ENCODE measurements at regions not wholly inside any gene's neighbourhood (a gene's known extent, or its start where the extent isn't known, plus 50 kb on each side); places are given as distances from the start of the nearest gene placed in this dataset.

GRCh38 chr5:145629047-145629446, 206.1 kb downstream of the PRELID2 start:
- no peaks in the 10 kb centered on the region for H3K27me3 ChIP-seq (ENCODE audit: control insufficient read depth in 2 of 2, insufficient read depth in 2 of 2, low read length in 2 of 2)
- H3K9me1 ChIP-seq (ENCODE audit: control insufficient read depth, insufficient read depth, low read length) = no peaks in the 10 kb centered on the region
- no peaks in the 10 kb centered on the region for H3K4me1 ChIP-seq (replicated peaks in 1 of 2; ENCODE audit: control insufficient read depth in 2 of 2, insufficient read depth in 2 of 2, low read length in 2 of 2)
- H4K20me1 ChIP-seq (replicated peaks; ENCODE audit: control insufficient read depth, insufficient read depth, low read length) = no peaks in the 10 kb centered on the region
- H2AFZ ChIP-seq (ENCODE audit: low read depth, low read length) = no peak overlapping the region
- ChIA-PET POLR2A (no interaction called here), CTCF (ENCODE audit: low intra/inter-chr PET ratio) (no interaction called here)
- no peaks in the 10 kb centered on the region for H3K36me3 ChIP-seq (ENCODE audit: control insufficient read depth, insufficient read depth, low read length)
- H3K4me2 ChIP-seq (ENCODE audit: insufficient read depth, low read length) = no peak overlapping the region
- WGBS (ENCODE audit: insufficient coverage, low coverage, missing lambda C conversion rate) = 2% methylated on average over 3 of the region's 3 CpGs
- BruUV-seq (replicated peaks) = no TSS peak
- FAIRE-seq = no peak
- ATAC-seq = no peak
- no peaks in the 10 kb centered on the region for H3K79me2 ChIP-seq (ENCODE audit: control insufficient read depth, insufficient read depth, low read length)
- intact Hi-C loops (cut with micrococcal nuclease) = loop anchor here (10.0 kb wide), 1 partner anchor 494 kb away; no protein-coding TSS in a partner anchor
- no peak overlapping the region for H3K9ac ChIP-seq (ENCODE audit: insufficient read depth in 1 of 2, low read depth in 2 of 2, low read length in 2 of 2)
- no peak overlapping the region for H3K27ac ChIP-seq (ENCODE audit: extremely low read depth, low read depth, low read length)
- no peaks in the 10 kb centered on the region for H3K9me3 ChIP-seq (replicated peaks; ENCODE audit: control insufficient read depth, insufficient read depth, low read depth, low read length)
- H3K4me3 ChIP-seq = no peak overlapping the region
- no peak for TF ChIP-seq ZBTB17 (CRISPR knock-in tag; IDR thresholded peaks at IDR 0.05)
- no peak for TF ChIP-seq CREB1 (IDR thresholded peaks at IDR 0.05)
- TF ChIP-seq CREB1 (CRISPR knock-in tag; IDR thresholded peaks at IDR 0.05) = no peak
- TF ChIP-seq LARP7 (IDR thresholded peaks at IDR 0.05) = no peak
- no peak for TF ChIP-seq NCOA6 (IDR thresholded peaks at IDR 0.05)
- TF ChIP-seq ATF7 (IDR thresholded peaks at IDR 0.05) = no peak
- TF ChIP-seq TEAD2 (tag; IDR thresholded peaks at IDR 0.05) = no peak
- no peak for TF ChIP-seq KLF13 (tag; IDR thresholded peaks at IDR 0.05; ENCODE audit: borderline replicate concordance, low read depth)
- no peak for TF ChIP-seq GTF2E2 (tag; IDR thresholded peaks at IDR 0.05)
- no peak for TF ChIP-seq HNRNPLL (IDR thresholded peaks at IDR 0.05; ENCODE audit: low read depth, low read length, poor library complexity, severe bottlenecking)
- TF ChIP-seq PTTG1 (tag; IDR thresholded peaks at IDR 0.05; ENCODE audit: low read depth) = no peak
- TF ChIP-seq ZSCAN32 (CRISPR knock-in tag; IDR thresholded peaks at IDR 0.05) = no peak
- TF ChIP-seq HDAC6 (IDR thresholded peaks at IDR 0.05; ENCODE audit: low read depth, low read length) = no peak
- TF ChIP-seq GABPA (tag; conservative IDR thresholded peaks at IDR 0.05; ENCODE audit: low read depth) = no peak
- TF ChIP-seq, protein P1, sequence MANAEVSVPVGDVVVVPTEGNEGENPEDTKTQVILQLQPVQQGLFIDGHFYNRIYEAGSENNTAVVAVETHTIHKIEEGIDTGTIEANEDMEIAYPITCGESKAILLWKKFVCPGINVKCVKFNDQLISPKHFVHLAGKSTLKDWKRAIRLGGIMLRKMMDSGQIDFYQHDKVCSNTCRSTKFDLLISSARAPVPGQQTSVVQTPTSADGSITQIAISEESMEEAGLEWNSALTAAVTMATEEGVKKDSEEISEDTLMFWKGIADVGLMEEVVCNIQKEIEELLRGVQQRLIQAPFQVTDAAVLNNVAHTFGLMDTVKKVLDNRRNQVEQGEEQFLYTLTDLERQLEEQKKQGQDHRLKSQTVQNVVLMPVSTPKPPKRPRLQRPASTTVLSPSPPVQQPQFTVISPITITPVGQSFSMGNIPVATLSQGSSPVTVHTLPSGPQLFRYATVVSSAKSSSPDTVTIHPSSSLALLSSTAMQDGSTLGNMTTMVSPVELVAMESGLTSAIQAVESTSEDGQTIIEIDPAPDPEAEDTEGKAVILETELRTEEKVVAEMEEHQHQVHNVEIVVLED (CRISPR knock-in tag; IDR thresholded peaks at IDR 0.05) = no peak
- TF ChIP-seq CAMTA2 (CRISPR knock-in tag; conservative IDR thresholded peaks at IDR 0.05) = no peak
- no peak for TF ChIP-seq FOXJ3 (CRISPR knock-in tag; IDR thresholded peaks at IDR 0.05)
- no peak for TF ChIP-seq ZNF584 (CRISPR knock-in tag; IDR thresholded peaks at IDR 0.05; ENCODE audit: low read depth)
- TF ChIP-seq, protein P2, sequence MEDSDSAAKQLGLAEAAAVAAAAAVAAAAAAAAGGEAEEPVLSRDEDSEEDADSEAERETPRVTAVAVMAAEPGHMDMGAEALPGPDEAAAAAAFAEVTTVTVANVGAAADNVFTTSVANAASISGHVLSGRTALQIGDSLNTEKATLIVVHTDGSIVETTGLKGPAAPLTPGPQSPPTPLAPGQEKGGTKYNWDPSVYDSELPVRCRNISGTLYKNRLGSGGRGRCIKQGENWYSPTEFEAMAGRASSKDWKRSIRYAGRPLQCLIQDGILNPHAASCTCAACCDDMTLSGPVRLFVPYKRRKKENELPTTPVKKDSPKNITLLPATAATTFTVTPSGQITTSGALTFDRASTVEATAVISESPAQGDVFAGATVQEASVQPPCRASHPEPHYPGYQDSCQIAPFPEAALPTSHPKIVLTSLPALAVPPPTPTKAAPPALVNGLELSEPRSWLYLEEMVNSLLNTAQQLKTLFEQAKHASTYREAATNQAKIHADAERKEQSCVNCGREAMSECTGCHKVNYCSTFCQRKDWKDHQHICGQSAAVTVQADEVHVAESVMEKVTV (CRISPR knock-in tag; IDR thresholded peaks at IDR 0.05) = no peak
- TF ChIP-seq MCM3 (IDR thresholded peaks at IDR 0.05) = no peak
- TF ChIP-seq ZNF121 (CRISPR knock-in tag; conservative IDR thresholded peaks at IDR 0.05) = no peak
- in situ Hi-C loops (cut with MboI) = no loop called here
- no peak for DNase-seq (ENCODE audit: extremely low read depth in 1 of 4, low spot score in 3 of 4)

All from K562 (cell line).